ENCODE measurements at regions not wholly inside any gene's neighbourhood (a gene's known extent, or its start where the extent isn't known, plus 50 kb on each side); places are given as distances from the start of the nearest gene placed in this dataset.

GRCh38 chr4:30656828-30657227 is 63.3 kb upstream of the PCDH7 start:
- H3K79me2 ChIP-seq (ENCODE audit: control insufficient read depth, insufficient read depth, low read length, unreplicated experiment) = no peaks in the 10 kb centered on the region
- no peak overlapping the region for H3K27ac ChIP-seq (ENCODE audit: low read depth, low read length)
- no peaks in the 10 kb centered on the region for H3K27me3 ChIP-seq (ENCODE audit: insufficient read depth, low read length)
- no peaks in the 10 kb centered on the region for H3K36me3 ChIP-seq (ENCODE audit: insufficient read depth, low read length)
- H3K4me1 ChIP-seq (ENCODE audit: control insufficient read depth, insufficient read depth, low read length, unreplicated experiment) = no peaks in the 10 kb centered on the region
- no peak overlapping the region for H2AFZ ChIP-seq (ENCODE audit: low read length, unreplicated experiment)
- H3K4me3 ChIP-seq (ENCODE audit: low read depth, low read length) = no peak overlapping the region

- Histone ChIP-seq H3K4me1 (ENCODE audit: control insufficient read depth, insufficient read depth, low read length, unreplicated experiment) (no peaks in the 10 kb centered on the region), H3K27me3 (ENCODE audit: insufficient read depth, low read length) (no peaks in the 10 kb centered on the region), H2AFZ (ENCODE audit: low read length, unreplicated experiment) (no peak overlapping the region), H3K36me3 (ENCODE audit: insufficient read depth, low read length) (no peaks in the 10 kb centered on the region), H3K79me2 (ENCODE audit: control insufficient read depth, insufficient read depth, low read length, unreplicated experiment) (no peaks in the 10 kb centered on the region), H3K27ac (ENCODE audit: low read depth, low read length) (no peak overlapping the region), H3K4me3 (ENCODE audit: low read depth, low read length) (no peak overlapping the region)
Observed at GRCh38 chr4:30667919-30668318, 52.2 kb upstream of the PCDH7 start.

- no peaks in the 10 kb centered on the region for H3K79me2 ChIP-seq (ENCODE audit: control insufficient read depth, insufficient read depth, low read length, unreplicated experiment)
- no peak overlapping the region for H2AFZ ChIP-seq (ENCODE audit: low read length, unreplicated experiment)
- H3K27me3 ChIP-seq (ENCODE audit: insufficient read depth, low read length) = no peaks in the 10 kb centered on the region
Observed at GRCh38 chr4:30670206-30670605, 50.0 kb upstream of the PCDH7 start.

More at GRCh38 chr4:30670206-30670605, 50.0 kb upstream of the PCDH7 start:
- Histone ChIP-seq H3K4me3 (ENCODE audit: low read depth, low read length) (no peak overlapping the region), H3K36me3 (ENCODE audit: insufficient read depth, low read length) (no peaks in the 10 kb centered on the region), H3K4me1 (ENCODE audit: control insufficient read depth, insufficient read depth, low read length, unreplicated experiment) (no peaks in the 10 kb centered on the region), H3K27ac (ENCODE audit: low read depth, low read length) (no peak overlapping the region)
